ENCODE measurements at regions not wholly inside any gene's neighbourhood (a gene's known extent, or its start where the extent isn't known, plus 50 kb on each side); places are given as distances from the start of the nearest gene placed in this dataset.

GRCh38 chr13:65868099-65868498, 1362.0 kb downstream of the PCDH9 start:
- Histone ChIP-seq H2AFZ (no peak overlapping the region), H3K79me2 (replicated peaks; ENCODE audit: insufficient read depth) (no peaks in the 10 kb centered on the region), H3K27me3 (ENCODE audit: insufficient read depth) (no peaks in the 10 kb centered on the region), H3K9me2 (ENCODE audit: insufficient read depth) (peaks cover 12% of the 10 kb centered on the region; the same call in 1 of the 2 replicates), H3K27ac (ENCODE audit: low read depth) (no peak overlapping the region), H3K4me2 (no peak overlapping the region), H3K4me1 (ENCODE audit: insufficient read depth) (no peaks in the 10 kb centered on the region), H3F3A (replicated peaks; ENCODE audit: low read depth) (no peaks in the 10 kb centered on the region), H3K4me3 (no peak overlapping the region), H3K36me3 (ENCODE audit: insufficient read depth) (no peaks in the 10 kb centered on the region), H4K20me1 (replicated peaks; ENCODE audit: insufficient read depth) (no peaks in the 10 kb centered on the region)
- DNase-seq (ENCODE audit: low spot score) = no peak
- H3K36me3 Mint-ChIP-seq (ENCODE audit: low read depth) = no peaks in the 10 kb centered on the region
- H3K27me3 Mint-ChIP-seq (ENCODE audit: insufficient read depth, low read depth, poor library complexity) = no peaks in the 10 kb centered on the region
- H3K4me1 Mint-ChIP-seq = no peaks in the 10 kb centered on the region
- ATAC-seq = no peak
- no peaks in the 10 kb centered on the region for H3K9me3 Mint-ChIP-seq
- no peak for TF ChIP-seq CTCF (conservative IDR thresholded peaks at IDR 0.05; ENCODE audit: low read depth in 2 of 2)
- no peak for TF ChIP-seq ZNF114 (CRISPR knock-in tag; IDR thresholded peaks at IDR 0.05)
- no peak for TF ChIP-seq EZH2 (IDR thresholded peaks at IDR 0.05; ENCODE audit: low read depth, unreplicated experiment)
- TF ChIP-seq ETS1 (IDR thresholded peaks at IDR 0.05) = no peak
- peak overlapping the region; percentile 27; the same call in 1 of the 2 replicates for H3K27ac Mint-ChIP-seq
- H3K4me3 Mint-ChIP-seq = no peak overlapping the region

GRCh38 chr13:65866138-65866537, 1364.0 kb downstream of the PCDH9 start:
- no peak for ATAC-seq
- Histone ChIP-seq H3F3A (replicated peaks; ENCODE audit: low read depth) (no peaks in the 10 kb centered on the region), H3K4me1 (ENCODE audit: insufficient read depth) (no peaks in the 10 kb centered on the region), H3K4me3 (no peak overlapping the region), H3K36me3 (ENCODE audit: insufficient read depth) (no peaks in the 10 kb centered on the region), H3K27ac (ENCODE audit: low read depth) (no peak overlapping the region), H3K4me2 (no peak overlapping the region), H4K20me1 (replicated peaks; ENCODE audit: insufficient read depth) (no peaks in the 10 kb centered on the region), H2AFZ (no peak overlapping the region), H3K79me2 (replicated peaks; ENCODE audit: insufficient read depth) (no peaks in the 10 kb centered on the region), H3K27me3 (ENCODE audit: insufficient read depth) (no peaks in the 10 kb centered on the region), H3K9me2 (ENCODE audit: insufficient read depth) (peaks cover 12% of the 10 kb centered on the region; the same call in 1 of the 2 replicates)
- no peaks in the 10 kb centered on the region for H3K4me1 Mint-ChIP-seq
- no peak overlapping the region for H3K4me3 Mint-ChIP-seq
- no peaks in the 10 kb centered on the region for H3K27me3 Mint-ChIP-seq (ENCODE audit: insufficient read depth, low read depth, poor library complexity)
- no peak for DNase-seq (ENCODE audit: low spot score)
- no peak overlapping the region for H3K27ac Mint-ChIP-seq
- TF ChIP-seq ZNF462 (CRISPR knock-in tag; IDR thresholded peaks at IDR 0.05) = no peak
- no peak for TF ChIP-seq ZNF114 (CRISPR knock-in tag; IDR thresholded peaks at IDR 0.05)
- TF ChIP-seq ZNF331 (CRISPR knock-in tag; IDR thresholded peaks at IDR 0.05; ENCODE audit: low read depth) = no peak
- TF ChIP-seq STAT1 (IDR thresholded peaks at IDR 0.05; ENCODE audit: unreplicated experiment) = no peak
- no peak for TF ChIP-seq CTCF (conservative IDR thresholded peaks at IDR 0.05; ENCODE audit: low read depth in 2 of 2)
- H3K36me3 Mint-ChIP-seq (ENCODE audit: low read depth) = no peaks in the 10 kb centered on the region
- no peaks in the 10 kb centered on the region for H3K9me3 Mint-ChIP-seq

All from GM23338 (cell line).